NCI-H1694 treated with DMSO at 0.1 percent for 48 hours (cell line): ENCODE measurements at regions not wholly inside any gene's neighbourhood (a gene's known extent, or its start where the extent isn't known, plus 50 kb on each side); places are given as distances from the start of the nearest gene placed in this dataset.

ENCODE experiments used
- DNase-seq: peaks from one replicate; lab custom pipeline; 2025; lab: John Stamatoyannopoulos, UW

DNA sequence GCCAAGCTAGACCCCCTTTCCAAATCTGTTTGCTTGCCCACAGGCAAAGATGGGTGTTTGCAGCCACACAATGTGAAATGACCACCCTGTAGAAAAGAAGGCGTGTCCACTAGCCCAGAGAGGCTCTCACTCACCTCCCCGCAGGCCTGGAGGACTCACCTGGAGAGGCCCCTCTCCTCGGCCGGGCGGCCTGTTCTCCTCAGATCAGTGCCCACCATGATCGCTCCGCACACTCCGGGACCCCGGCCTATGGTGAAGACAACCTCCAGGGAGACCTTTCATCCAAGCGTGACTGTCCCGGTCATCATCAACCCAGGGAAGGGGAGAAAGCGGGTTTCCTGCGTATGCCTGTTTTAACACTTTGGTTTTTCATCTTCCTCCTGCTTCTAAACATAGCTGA lies 328.7 kb upstream of the SALL3 start:
- DNase-seq, result no peak

- DNase-seq, result no peak
These were observed 327.5 kb upstream of the SALL3 start for GRCh38 chr18:78652001-78652545.

DNA sequence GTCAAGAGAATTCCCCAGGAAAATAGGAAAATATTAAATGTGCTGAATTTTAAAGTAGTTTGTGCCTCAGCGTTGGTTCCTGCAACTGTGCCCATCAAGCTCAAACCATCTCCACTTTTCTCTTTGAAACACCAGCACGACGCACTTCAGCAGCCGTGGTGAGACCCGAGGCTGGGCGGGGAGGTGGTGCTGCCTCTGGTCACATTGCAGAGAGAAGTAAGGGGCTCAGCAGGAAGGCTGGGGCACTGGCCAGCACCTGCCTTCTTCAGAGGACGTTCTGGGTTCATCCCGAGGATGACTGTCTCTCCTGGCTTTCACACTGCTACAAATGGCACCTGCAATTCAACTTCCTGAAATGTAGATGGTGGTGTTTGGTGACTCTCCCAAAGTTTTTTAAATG lies 323.7 kb upstream of the SALL3 start:
- DNase-seq, result no peak

GRCh38 chr18:78656346-78656925 lies 323.2 kb upstream of the SALL3 start:
- no peak for DNase-seq

GRCh38 chr18:78658531-78658930 lies 321.1 kb upstream of the SALL3 start:
- no peak for DNase-seq

DNA sequence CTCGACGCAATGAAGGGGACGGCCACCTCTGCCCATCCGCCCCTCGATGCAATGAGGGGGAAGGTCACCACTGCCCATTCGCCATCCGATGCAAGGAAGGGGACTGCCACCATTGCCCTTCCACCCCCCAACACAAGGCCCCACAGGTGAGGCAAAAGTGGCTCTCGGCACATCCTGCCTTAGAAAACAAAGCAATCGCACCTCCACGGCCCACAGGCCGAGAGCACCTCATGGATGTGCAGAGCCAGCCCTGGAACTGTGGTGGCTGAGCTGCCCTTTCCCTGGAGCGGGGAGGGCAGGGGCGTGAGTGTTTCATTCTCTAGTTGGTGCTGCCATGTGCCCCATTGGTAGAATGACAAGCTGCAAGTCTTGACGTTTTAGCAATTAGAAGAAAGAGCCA lies 320.6 kb upstream of the SALL3 start:
- no peak for DNase-seq

DNA sequence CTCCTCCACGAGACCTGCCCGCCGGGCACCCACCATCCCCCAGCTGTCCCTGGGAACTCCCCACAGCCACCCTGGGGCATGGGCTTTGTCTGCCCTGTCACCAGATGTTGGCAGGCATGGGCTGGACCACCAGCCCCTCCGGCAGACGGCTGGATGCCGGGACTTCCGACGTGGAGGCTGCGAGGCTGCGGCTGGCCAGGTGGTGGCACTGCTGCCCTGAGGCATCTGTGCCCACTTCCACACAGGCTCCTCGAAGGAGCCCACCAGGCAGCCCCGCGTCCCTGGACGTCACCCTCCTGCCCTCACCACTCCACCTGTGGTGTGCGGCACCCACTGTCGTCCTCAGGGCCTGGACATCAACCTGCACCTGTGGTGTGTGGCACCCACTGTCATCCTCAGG lies 319.9 kb upstream of the SALL3 start:
- no peak for DNase-seq

- no peak for DNase-seq
These were observed 319.3 kb upstream of the SALL3 start for GRCh38 chr18:78660311-78660710.

- no peak for DNase-seq
These were observed 318.3 kb upstream of the SALL3 start for GRCh38 chr18:78661316-78661715.

GRCh38 chr18:78662879-78663278 lies 316.7 kb upstream of the SALL3 start:
- no peak for DNase-seq

DNA sequence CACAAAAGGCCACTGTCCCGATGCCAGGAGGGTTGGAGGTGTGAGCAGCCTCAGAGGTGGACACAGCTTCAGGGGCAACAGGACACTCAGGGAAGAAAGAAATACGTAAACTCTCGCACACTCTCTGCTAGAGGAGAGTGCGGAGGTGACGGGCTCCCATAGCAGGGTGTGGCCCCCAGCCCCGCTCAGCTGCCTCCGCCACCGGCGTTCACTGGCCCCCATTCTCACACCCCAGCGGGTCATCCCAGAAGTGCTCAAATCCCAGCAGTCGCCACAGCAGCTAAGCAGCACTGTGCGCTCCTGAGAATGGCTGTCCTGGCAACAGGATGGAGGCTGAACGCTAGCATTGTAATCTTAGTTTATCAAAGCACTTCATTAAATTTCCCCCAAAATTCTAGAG lies 315.6 kb upstream of the SALL3 start:
- DNase-seq, result no peak

DNA sequence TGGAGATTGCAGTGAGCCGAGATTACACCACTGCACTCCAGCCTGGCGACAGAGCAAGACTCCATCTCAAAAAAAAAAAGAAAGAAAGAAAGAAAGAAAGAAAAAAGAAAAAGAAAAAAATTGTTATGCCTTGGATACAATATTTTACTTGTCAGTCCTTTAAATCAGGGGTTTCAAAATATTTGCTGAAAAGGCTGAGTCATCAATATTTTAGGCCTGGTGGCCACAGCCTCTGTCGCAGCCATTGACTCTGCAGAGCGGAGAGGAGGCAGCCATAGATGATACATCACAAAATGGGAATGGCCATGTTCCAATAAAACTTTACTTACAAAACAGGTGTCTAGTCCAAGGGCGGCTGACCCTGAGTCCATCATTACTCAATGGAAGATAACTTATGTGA lies 314.8 kb upstream of the SALL3 start:
- DNase-seq, result no peak

DNA sequence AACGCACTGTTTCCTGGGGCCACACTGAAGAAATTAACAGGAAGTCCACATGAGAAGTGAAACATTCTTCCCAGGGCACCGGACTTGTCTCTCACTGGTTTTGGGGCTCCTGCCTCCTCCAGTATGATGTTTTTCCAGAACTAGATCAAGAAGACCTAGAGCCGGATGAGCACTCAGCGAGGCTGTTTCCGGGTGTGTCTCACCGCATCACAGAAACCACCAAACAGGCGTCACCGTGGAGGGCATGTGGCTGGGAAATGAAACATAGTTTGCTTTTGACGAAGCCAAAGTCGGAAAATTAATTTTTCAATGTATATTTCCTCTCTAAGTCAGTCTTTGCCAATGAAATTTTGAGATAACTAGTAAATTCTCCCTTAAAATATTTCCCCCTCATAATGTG lies 314.0 kb upstream of the SALL3 start:
- DNase-seq, result no peak

- DNase-seq, result no peak
These were observed 312.8 kb upstream of the SALL3 start for GRCh38 chr18:78666666-78667335.

GRCh38 chr18:78670778-78671391 lies 308.7 kb upstream of the SALL3 start:
- no peak for DNase-seq

DNA sequence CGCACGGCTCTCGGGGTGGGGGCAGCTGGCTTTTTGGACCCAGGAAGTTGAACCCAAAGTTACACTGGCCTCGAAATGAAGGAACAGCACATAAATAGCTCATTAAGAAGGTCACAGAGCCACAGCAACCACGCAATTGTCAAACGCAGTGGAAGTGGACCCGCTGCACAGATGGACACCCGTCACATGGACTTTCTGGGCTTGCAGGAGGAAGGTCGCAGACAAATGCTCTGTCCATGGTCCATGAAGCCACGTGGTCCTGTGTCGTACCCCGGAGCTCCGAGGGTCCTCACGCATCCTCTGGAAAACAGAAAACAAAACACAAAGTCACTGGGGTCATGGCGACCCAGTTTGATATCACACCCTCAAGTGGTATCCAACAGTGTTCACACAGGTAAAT lies 308.1 kb upstream of the SALL3 start:
- DNase-seq, result no peak

DNA sequence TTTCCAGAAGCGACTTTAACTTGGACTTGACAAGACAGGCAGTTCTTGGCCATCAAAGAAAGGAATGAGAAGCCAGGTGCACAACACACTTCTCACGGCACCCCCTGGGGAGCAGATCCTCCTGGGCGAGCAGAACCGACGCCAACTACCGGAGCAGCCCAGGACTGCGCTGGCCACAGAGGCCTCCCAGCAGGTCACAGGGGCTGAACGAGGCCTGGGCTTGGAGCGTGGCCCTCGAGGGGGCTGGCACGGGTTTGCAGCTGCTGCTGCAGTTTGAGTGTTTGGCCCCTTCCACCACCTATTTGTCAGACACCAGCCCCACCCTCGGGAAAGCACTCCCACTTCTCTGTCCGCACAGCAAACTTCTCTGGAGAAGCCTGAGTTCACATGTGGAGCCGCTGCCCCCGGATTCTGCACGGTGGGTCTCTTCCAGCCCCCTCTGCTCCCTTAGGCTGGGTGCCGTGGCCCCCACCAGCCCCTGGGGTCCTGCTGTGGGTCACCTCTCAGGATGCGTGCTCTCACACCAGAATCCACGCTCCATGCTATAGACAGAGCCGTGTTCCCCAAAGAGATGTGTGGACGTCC lies 306.7 kb upstream of the SALL3 start:
- DNase-seq, result no peak

DNA sequence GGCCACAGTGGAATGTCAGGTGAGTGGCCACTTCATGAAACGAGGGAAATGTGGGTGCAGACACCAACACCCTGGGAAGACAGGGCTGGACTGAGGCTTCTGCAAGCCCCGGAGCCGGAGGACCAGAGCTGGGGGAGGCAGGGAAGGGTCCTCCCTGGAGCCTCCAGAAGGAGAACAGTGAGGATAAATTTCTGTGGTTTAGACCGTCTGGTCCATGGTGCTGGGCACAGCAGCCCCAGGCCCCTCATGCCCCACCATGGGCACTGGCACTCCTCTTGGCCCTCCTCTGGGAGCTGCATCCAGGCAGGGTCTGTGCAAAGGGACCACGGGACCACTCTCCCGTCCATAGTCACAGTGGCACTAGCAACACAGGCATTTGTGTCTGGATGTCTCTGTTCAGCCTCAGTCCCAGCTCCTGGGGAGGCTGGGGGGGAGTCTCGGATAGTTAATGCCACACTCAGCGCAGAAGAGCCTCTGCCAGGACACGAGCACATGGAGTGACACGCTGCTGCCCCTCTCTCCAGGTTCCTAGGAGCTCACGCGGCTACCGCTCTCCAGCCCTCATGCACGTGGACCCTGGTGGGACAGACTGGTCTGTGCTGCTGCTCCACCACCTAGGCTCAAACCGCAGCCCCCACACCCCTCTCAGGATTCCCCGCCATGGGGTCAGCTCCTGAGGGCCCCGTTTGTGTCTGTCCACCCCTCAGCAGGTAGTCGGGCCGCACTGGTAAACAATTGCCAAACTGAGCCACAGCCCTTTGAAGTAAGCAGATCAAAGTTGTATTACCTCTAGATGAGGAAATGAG lies 305.9 kb upstream of the SALL3 start:
- no peak for DNase-seq

DNA sequence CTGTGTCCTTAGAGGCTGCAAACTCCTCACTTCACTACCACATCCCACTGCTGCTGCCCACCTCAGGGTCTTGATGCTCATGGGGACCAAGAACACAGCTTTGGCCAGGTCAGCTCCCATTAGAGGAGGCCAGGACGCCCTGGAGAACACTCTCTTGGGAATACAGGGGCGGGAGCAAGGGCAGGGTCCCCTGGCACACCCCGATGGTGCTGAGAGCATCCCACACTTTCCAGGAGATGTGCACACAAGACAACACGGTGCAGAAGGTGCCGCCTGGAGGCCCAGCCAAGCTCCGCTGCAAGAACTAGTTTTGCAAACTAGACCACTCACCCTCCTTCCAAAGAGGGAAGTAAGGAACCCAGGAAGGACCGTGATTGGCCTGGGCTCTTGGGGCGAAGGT lies 304.4 kb upstream of the SALL3 start:
- no peak for DNase-seq

DNA sequence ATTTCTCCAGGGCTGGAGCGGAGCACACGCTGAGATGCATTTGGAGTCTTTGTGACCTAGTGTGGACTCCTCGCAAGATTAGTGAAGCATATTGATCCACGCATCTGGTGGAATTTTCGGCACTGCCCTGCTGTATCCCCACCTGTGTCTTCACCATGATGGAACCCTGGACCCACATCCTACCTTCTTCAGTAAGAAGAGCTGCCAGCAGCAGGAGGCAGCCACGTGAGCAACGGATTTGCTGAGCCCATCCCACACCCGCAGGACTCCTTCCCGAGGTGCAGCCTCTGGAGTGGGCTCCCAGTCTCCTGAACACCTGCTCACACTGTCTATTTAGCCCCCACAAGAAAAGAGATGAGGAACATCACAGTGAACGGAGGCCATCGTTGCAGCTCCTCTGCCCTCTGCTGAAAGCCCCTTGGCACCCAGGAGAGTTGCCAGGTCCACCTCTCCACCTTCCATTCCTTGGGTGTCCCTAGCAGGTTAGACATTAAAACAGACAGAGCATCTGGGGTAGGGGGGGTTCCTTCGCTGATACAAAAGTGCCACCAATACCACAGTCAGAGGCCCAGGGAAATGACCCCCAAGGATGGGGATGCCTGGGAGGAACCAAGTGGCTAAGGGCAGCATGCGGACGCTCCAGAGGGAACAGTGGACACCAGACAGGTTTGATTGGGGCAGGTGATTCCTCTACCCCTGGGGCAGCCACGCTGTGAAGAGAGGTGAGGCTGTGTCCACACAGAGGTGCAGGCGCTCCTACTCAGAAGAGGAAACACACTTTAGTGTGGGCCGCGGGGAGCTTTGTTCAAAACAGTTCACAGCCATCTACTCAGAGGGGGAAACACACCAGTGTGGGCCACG lies 302.8 kb upstream of the SALL3 start:
- DNase-seq, result no peak
